Fibroblast of lung (primary cell): ENCODE measurements at regions not wholly inside any gene's neighbourhood (a gene's known extent, or its start where the extent isn't known, plus 50 kb on each side); places are given as distances from the start of the nearest gene placed in this dataset.

Source experiments
- EZH2 ChIP-seq: IDR thresholded peaks from 2 replicates; pipeline ENCODE4 v1.5.1; 2012; ENCODE audit warnings: low read length, control low read depth, mild to moderate bottlenecking; ENCODE audit errors: missing control alignments
- TF ChIP-seq, protein P1 (sequence below), 2 donors: IDR thresholded peaks in 1 of 2; conservative IDR thresholded peaks in 1 of 2; 1 replicate in 1 of 2; 2 replicates in 1 of 2; pipeline ENCODE4 v1.5.1; 2011 to 2012; ENCODE audit warnings: low read length in 2 of 2, control low read depth in 1 of 2, inconsistent platforms in 1 of 2, low read depth in 1 of 2, mild to moderate bottlenecking in 1 of 2

DNA sequence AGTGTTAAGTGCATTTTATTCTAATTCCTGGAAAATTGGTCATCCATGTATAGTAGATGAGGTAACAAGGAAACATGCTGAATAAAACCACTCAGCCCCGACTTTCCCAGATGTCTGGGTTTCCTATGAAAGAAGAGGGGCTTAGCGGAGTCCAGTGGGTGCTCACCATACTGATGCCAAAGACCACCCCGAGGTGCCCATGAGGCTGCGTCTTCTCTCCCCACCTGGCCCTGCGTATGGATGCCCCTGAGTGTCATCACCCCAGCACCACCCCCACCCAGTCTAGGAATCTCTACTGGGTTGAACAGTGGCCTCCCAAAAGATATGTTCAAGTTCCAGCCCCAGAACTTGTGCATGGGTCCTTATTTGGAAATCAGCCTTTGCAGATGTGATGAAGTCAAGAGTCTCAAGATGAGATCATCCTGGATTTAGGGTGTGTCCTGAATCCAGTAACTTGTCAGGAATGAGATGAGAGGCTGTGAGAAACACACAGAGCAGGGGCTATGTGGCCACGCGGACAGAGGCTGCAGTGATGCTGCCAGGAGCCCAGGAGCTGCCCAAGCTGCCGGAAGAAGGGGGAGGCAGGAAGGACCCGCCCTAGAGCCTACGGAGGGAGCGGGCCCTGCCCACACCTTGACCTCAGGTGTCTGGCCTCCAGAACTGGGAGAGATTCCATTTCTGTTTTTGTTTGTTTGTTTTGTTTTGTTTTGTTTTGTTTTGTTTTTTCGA, 124.6 kb upstream of the CDH4 start:
- TF ChIP-seq, protein P1, sequence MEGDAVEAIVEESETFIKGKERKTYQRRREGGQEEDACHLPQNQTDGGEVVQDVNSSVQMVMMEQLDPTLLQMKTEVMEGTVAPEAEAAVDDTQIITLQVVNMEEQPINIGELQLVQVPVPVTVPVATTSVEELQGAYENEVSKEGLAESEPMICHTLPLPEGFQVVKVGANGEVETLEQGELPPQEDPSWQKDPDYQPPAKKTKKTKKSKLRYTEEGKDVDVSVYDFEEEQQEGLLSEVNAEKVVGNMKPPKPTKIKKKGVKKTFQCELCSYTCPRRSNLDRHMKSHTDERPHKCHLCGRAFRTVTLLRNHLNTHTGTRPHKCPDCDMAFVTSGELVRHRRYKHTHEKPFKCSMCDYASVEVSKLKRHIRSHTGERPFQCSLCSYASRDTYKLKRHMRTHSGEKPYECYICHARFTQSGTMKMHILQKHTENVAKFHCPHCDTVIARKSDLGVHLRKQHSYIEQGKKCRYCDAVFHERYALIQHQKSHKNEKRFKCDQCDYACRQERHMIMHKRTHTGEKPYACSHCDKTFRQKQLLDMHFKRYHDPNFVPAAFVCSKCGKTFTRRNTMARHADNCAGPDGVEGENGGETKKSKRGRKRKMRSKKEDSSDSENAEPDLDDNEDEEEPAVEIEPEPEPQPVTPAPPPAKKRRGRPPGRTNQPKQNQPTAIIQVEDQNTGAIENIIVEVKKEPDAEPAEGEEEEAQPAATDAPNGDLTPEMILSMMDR (conservative IDR thresholded peaks at IDR 0.05 in 1 of 2, IDR thresholded peaks at IDR 0.05 in 1 of 2; ENCODE audit: low read depth in 1 of 2, low read length in 2 of 2) = no peak
- no peak for TF ChIP-seq EZH2
